A673 (cell line): ENCODE measurements at regions not wholly inside any gene's neighbourhood (a gene's known extent, or its start where the extent isn't known, plus 50 kb on each side); places are given as distances from the start of the nearest gene placed in this dataset.

Source experiments
- CTCF ChIP-seq: fragments of 300-800, 200-600 bp; sonication (generic); conservative IDR thresholded peaks from 2 replicates; pipeline ENCODE4 v1.5.1; 2017; ENCODE audit warnings: low read depth, mild to moderate bottlenecking, antibody characterized with exemption, low read length, moderate library complexity, mixed read lengths
- EZH2 ChIP-seq: fragments of 200-600 bp; sonication (generic); IDR thresholded peaks from 2 replicates; pipeline ENCODE4 v1.6.1; 2017; ENCODE audit warnings: borderline replicate concordance, low read depth, mild to moderate bottlenecking, mixed read lengths, antibody characterized with exemption, low read length; ENCODE audit not compliant: poor library complexity, severe bottlenecking

- TF ChIP-seq CTCF (no peak), EZH2 (no peak)
Measured at GRCh38 chr11:115654792-115655191, 150.6 kb upstream of the CADM1 start.
